Suprapubic skin (tissue), 4 donors: ENCODE measurements at regions not wholly inside any gene's neighbourhood (a gene's known extent, or its start where the extent isn't known, plus 50 kb on each side); places are given as distances from the start of the nearest gene placed in this dataset.

Experiments
- DNase-seq, 2 donors: peaks; one replicate each; pipeline ENCODE4 v3.0.0-alpha.2; 2019; ENCODE audit warnings: low spot score in 2 of 2
- H3K27ac ChIP-seq: fragments of 200-600 bp; sonication (generic); one replicate; pipeline ENCODE4 v1.5.1; 2019
- H3K27me3 ChIP-seq: fragments of 200-600 bp; sonication (generic); one replicate; pipeline ENCODE4 v1.5.1; 2019
- H3K36me3 ChIP-seq: fragments of 200-600 bp; sonication (generic); one replicate; pipeline ENCODE4 v1.5.1; 2019
- H3K4me1 ChIP-seq: fragments of 200-600 bp; sonication (generic); one replicate; pipeline ENCODE4 v1.5.1; 2019
- H3K4me3 ChIP-seq: fragments of 200-600 bp; sonication (generic); one replicate; pipeline ENCODE4 v1.5.1; 2019; ENCODE audit warnings: mild to moderate bottlenecking
- H3K9me3 ChIP-seq: fragments of 200-600 bp; sonication (generic); one replicate; pipeline ENCODE4 v1.5.1; 2019
- EP300 ChIP-seq: sonication (generic); formaldehyde crosslinking; IDR thresholded peaks from one replicate; pipeline ENCODE4 v1.6.1; 2017; ENCODE audit warnings: antibody characterized with exemption
- POLR2A ChIP-seq, 2 donors: fragments of 450-650 bp; IDR thresholded peaks; one replicate each; pipeline ENCODE4 v1.6.1; 2017; ENCODE audit warnings: antibody characterized with exemption in 2 of 2, mild to moderate bottlenecking in 2 of 2, moderate library complexity in 2 of 2
- POLR2AphosphoS5 ChIP-seq, 3 donors: sonication (generic); formaldehyde crosslinking; IDR thresholded peaks; one replicate each; pipeline ENCODE4 v1.6.1; 2017; ENCODE audit warnings: antibody characterized with exemption in 3 of 3
- WGBS: methylation state at CpG from one replicate; pipeline ENCODE4 v1.1.5; 2018; 5-methylcytosine and 5-hydroxymethylcytosine counted together
- TF ChIP-seq, protein P1 (sequence below), 2 donors: fragments of 200-600 bp in 1 of 2; fragments of 450-650 bp in 1 of 2; sonication (generic) in 1 of 2; IDR thresholded peaks; one replicate each; pipeline ENCODE4 v1.5.1; 2016 to 2019; ENCODE audit warnings: antibody characterized with exemption in 2 of 2, mild to moderate bottlenecking in 1 of 2, moderate library complexity in 1 of 2

GRCh38 chr20:48047447-48047846 is 262.2 kb upstream of the SULF2 start:
- DNase-seq: no peak
- Histone ChIP-seq H3K4me3 (no peak overlapping the region), H3K27me3 (no peaks in the 10 kb centered on the region), H3K36me3 (no peaks in the 10 kb centered on the region), H3K27ac (no peak overlapping the region), H3K9me3 (no peaks in the 10 kb centered on the region), H3K4me1 (peaks cover 9% of the 10 kb centered on the region)
- WGBS: 71% methylated on average over 4 of the region's 4 CpGs
- TF ChIP-seq EP300: no peak
- TF ChIP-seq POLR2A (IDR thresholded peaks at IDR 0.05): no peak
- TF ChIP-seq, protein P1, sequence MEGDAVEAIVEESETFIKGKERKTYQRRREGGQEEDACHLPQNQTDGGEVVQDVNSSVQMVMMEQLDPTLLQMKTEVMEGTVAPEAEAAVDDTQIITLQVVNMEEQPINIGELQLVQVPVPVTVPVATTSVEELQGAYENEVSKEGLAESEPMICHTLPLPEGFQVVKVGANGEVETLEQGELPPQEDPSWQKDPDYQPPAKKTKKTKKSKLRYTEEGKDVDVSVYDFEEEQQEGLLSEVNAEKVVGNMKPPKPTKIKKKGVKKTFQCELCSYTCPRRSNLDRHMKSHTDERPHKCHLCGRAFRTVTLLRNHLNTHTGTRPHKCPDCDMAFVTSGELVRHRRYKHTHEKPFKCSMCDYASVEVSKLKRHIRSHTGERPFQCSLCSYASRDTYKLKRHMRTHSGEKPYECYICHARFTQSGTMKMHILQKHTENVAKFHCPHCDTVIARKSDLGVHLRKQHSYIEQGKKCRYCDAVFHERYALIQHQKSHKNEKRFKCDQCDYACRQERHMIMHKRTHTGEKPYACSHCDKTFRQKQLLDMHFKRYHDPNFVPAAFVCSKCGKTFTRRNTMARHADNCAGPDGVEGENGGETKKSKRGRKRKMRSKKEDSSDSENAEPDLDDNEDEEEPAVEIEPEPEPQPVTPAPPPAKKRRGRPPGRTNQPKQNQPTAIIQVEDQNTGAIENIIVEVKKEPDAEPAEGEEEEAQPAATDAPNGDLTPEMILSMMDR (IDR thresholded peaks at IDR 0.05): no peak
- TF ChIP-seq POLR2AphosphoS5 (IDR thresholded peaks at IDR 0.05): no peak

GRCh38 chr20:48042628-48043027 is 257.3 kb upstream of the SULF2 start:
- Histone ChIP-seq H3K9me3 (no peaks in the 10 kb centered on the region), H3K27me3 (no peaks in the 10 kb centered on the region), H3K27ac (no peak overlapping the region), H3K4me3 (no peak overlapping the region), H3K4me1 (no peaks in the 10 kb centered on the region), H3K36me3 (no peaks in the 10 kb centered on the region)
- no peak for DNase-seq
- TF ChIP-seq EP300: no peak
- TF ChIP-seq, protein P1 (IDR thresholded peaks at IDR 0.05): no peak
- TF ChIP-seq POLR2A (IDR thresholded peaks at IDR 0.05): no peak
- TF ChIP-seq POLR2AphosphoS5 (IDR thresholded peaks at IDR 0.05): no peak
- WGBS: 85% methylated on average over 7 of the region's 7 CpGs

- Histone ChIP-seq H3K36me3 (no peaks in the 10 kb centered on the region), H3K4me1 (no peaks in the 10 kb centered on the region), H3K9me3 (no peaks in the 10 kb centered on the region), H3K4me3 (no peak overlapping the region), H3K27me3 (no peaks in the 10 kb centered on the region), H3K27ac (no peak overlapping the region)
- DNase-seq: no peak
- 76% methylated on average over 17 of the region's 17 CpGs for WGBS
- TF ChIP-seq EP300 (no peak), POLR2A (IDR thresholded peaks at IDR 0.05) (no peak), POLR2AphosphoS5 (IDR thresholded peaks at IDR 0.05) (no peak)
- TF ChIP-seq, protein P1 (IDR thresholded peaks at IDR 0.05): no peak
These were observed 255.9 kb upstream of the SULF2 start for GRCh38 chr20:48041078-48041780.

- no peaks in the 10 kb centered on the region for H3K9me3 ChIP-seq
- no peak for DNase-seq
- H3K4me1 ChIP-seq: no peaks in the 10 kb centered on the region
- H3K27ac ChIP-seq: no peak overlapping the region
- TF ChIP-seq EP300 (no peak), POLR2A (IDR thresholded peaks at IDR 0.05) (no peak), POLR2AphosphoS5 (IDR thresholded peaks at IDR 0.05) (no peak)
- TF ChIP-seq, protein P1 (IDR thresholded peaks at IDR 0.05): no peak
- H3K36me3 ChIP-seq: no peaks in the 10 kb centered on the region
- H3K4me3 ChIP-seq: no peak overlapping the region
- no peaks in the 10 kb centered on the region for H3K27me3 ChIP-seq
- 86% methylated on average over 6 of the region's 6 CpGs for WGBS
These were observed 255.2 kb upstream of the SULF2 start for GRCh38 chr20:48040491-48040890.

GRCh38 chr20:48040051-48040450 is 254.8 kb upstream of the SULF2 start:
- H3K9me3 ChIP-seq: no peaks in the 10 kb centered on the region
- no peak overlapping the region for H3K4me3 ChIP-seq
- DNase-seq: no peak
- TF ChIP-seq EP300 (no peak), POLR2AphosphoS5 (IDR thresholded peaks at IDR 0.05) (no peak), POLR2A (IDR thresholded peaks at IDR 0.05) (no peak)
- TF ChIP-seq, protein P1 (IDR thresholded peaks at IDR 0.05): no peak
- no peaks in the 10 kb centered on the region for H3K27me3 ChIP-seq
- H3K4me1 ChIP-seq: no peaks in the 10 kb centered on the region
- H3K27ac ChIP-seq: no peak overlapping the region
- 79% methylated on average over 7 of the region's 7 CpGs for WGBS
- no peaks in the 10 kb centered on the region for H3K36me3 ChIP-seq
